ENCODE measurements at regions not wholly inside any gene's neighbourhood (a gene's known extent, or its start where the extent isn't known, plus 50 kb on each side); places are given as distances from the start of the nearest gene placed in this dataset.

GRCh38 chr13:50141375-50141975 is 126.2 kb downstream of the KCNRG start:
- no peak for TF ChIP-seq CTCF (IDR thresholded peaks at IDR 0.05)
- no peak for TF ChIP-seq POLR2A (IDR thresholded peaks at IDR 0.05)
- no peak for TF ChIP-seq POLR2AphosphoS5 (IDR thresholded peaks at IDR 0.05)
